Loucy (cell line): ENCODE measurements at regions not wholly inside any gene's neighbourhood (a gene's known extent, or its start where the extent isn't known, plus 50 kb on each side); places are given as distances from the start of the nearest gene placed in this dataset.

Source experiments
- EZH2phosphoT487 ChIP-seq: fragments of 200-600 bp; IDR thresholded peaks from 2 replicates; pipeline ENCODE4 v1.6.1; 2018; ENCODE audit warnings: antibody characterized with exemption, mild to moderate bottlenecking, moderate library complexity, borderline replicate concordance
- TF ChIP-seq, protein P1 (sequence below): fragments of 200-600 bp; sonication (generic); conservative IDR thresholded peaks from 2 replicates; pipeline ENCODE4 v1.5.1; 2014; ENCODE audit warnings: mild to moderate bottlenecking, antibody characterized with exemption, low read length

DNA sequence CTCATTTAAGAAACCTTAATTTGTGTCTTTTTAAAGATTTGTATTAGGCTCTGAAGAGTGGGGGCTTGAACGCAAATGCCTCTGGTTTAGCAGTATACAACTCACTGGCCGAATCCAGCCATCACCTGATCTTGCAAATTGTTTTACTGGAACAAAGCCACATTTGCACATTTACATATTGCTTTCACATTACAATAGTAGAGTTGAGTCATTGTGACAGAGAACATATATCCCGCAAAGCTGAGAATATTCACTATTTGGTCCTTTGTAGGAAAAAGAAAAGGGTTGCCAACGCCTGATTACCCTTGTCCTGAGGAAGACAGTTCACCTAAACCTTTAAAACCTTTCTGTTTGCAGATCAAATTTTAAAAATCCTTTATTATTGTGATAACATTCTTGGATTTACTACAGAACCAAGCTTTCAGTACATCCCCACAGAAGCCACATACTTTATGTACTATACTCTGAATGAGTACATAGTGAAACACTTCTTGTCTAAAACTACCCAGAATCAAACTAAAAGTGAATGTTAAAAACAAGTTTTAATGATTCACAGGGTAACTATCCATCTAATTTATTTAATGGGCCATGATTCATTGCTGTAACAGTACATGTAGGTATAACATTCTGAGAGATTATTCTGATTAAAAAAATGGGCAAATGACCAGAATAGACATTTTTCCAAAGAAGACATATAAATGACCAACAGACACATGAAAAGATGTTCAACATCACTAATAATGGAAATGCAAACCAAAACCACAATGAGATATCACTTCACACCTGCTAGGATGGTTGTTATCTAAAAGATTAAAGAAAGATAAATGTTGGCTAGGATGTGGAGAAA lies 161.0 kb downstream of the SLC25A46 start:
- TF ChIP-seq, protein P1, sequence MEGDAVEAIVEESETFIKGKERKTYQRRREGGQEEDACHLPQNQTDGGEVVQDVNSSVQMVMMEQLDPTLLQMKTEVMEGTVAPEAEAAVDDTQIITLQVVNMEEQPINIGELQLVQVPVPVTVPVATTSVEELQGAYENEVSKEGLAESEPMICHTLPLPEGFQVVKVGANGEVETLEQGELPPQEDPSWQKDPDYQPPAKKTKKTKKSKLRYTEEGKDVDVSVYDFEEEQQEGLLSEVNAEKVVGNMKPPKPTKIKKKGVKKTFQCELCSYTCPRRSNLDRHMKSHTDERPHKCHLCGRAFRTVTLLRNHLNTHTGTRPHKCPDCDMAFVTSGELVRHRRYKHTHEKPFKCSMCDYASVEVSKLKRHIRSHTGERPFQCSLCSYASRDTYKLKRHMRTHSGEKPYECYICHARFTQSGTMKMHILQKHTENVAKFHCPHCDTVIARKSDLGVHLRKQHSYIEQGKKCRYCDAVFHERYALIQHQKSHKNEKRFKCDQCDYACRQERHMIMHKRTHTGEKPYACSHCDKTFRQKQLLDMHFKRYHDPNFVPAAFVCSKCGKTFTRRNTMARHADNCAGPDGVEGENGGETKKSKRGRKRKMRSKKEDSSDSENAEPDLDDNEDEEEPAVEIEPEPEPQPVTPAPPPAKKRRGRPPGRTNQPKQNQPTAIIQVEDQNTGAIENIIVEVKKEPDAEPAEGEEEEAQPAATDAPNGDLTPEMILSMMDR: no peak
- TF ChIP-seq EZH2phosphoT487: no peak
